Liver (tissue), 8 donors: ENCODE measurements at regions not wholly inside any gene's neighbourhood (a gene's known extent, or its start where the extent isn't known, plus 50 kb on each side); places are given as distances from the start of the nearest gene placed in this dataset.

Source experiments
- DNase-seq: peaks from one replicate; pipeline ENCODE4 v3.0.0-alpha.2; 2017; ENCODE audit warnings: low spot score
- H3K27ac ChIP-seq, 2 donors: one replicate each; pipeline ENCODE4 v1.7.0; 2013; ENCODE audit warnings: inconsistent platforms in 2 of 2, low read length in 2 of 2, control low read depth in 1 of 2, low read depth in 1 of 2, mild to moderate bottlenecking in 1 of 2
- H3K27me3 ChIP-seq, 4 donors: one replicate each; pipeline versions ENCODE4 v1.6.1 to v1.7.0; 2013; ENCODE audit warnings: low read length in 3 of 4, inconsistent platforms in 1 of 4, mild to moderate bottlenecking in 1 of 4, moderate library complexity in 1 of 4; ENCODE audit not compliant: control insufficient read depth in 4 of 4, insufficient read depth in 4 of 4
- H3K36me3 ChIP-seq, 4 donors: one replicate each; pipeline versions ENCODE4 v1.6.1 to v1.7.0; 2013; ENCODE audit warnings: low read length in 3 of 4, mild to moderate bottlenecking in 3 of 4, low read depth in 1 of 4, moderate library complexity in 1 of 4; ENCODE audit not compliant: control insufficient read depth in 4 of 4, insufficient read depth in 3 of 4
- H3K4me1 ChIP-seq, 4 donors: one replicate each; pipeline versions ENCODE4 v1.6.1 to v1.7.0; 2013; ENCODE audit warnings: low read length in 3 of 4, mild to moderate bottlenecking in 3 of 4, moderate library complexity in 1 of 4; ENCODE audit not compliant: control insufficient read depth in 4 of 4, insufficient read depth in 4 of 4
- H3K4me3 ChIP-seq, 3 donors: one replicate each; pipeline versions ENCODE4 v1.6.1 to v1.7.0; 2013; ENCODE audit warnings: low read length in 3 of 3, control low read depth in 1 of 3, low read depth in 1 of 3, mild to moderate bottlenecking in 1 of 3
- H3K9ac ChIP-seq, 2 donors: one replicate each; pipeline ENCODE4 v1.7.0; 2013; ENCODE audit warnings: low read length in 2 of 2, mild to moderate bottlenecking in 2 of 2, moderate library complexity in 2 of 2, control low read depth in 1 of 2, low read depth in 1 of 2
- H3K9me3 ChIP-seq, 4 donors: one replicate each; pipeline versions ENCODE4 v1.6.1 to v1.7.0; 2013; ENCODE audit warnings: low read length in 3 of 4; ENCODE audit not compliant: control insufficient read depth in 4 of 4
- CTCF ChIP-seq: fragments of 150-350 bp; IDR thresholded peaks from 2 replicates; pipeline ENCODE4 v1.5.1; 2017; ENCODE audit warnings: improper control_type of control experiment, low read depth, low read length; ENCODE audit not compliant: missing input control
- EGR1 ChIP-seq, 2 donors: IDR thresholded peaks; 2 replicates each; pipeline ENCODE4 v1.6.1; 2016 to 2018; ENCODE audit warnings: antibody characterized with exemption in 2 of 2, low read depth in 2 of 2
- FOXA1 ChIP-seq: IDR thresholded peaks from 2 replicates; pipeline ENCODE4 v1.6.1; 2016; ENCODE audit warnings: antibody characterized with exemption
- GABPA ChIP-seq, 2 donors: IDR thresholded peaks in 1 of 2; conservative IDR thresholded peaks in 1 of 2; 2 replicates each; pipeline ENCODE4 v1.6.1; 2016; ENCODE audit warnings: antibody characterized with exemption in 2 of 2, mild to moderate bottlenecking in 1 of 2, moderate library complexity in 1 of 2
- HNF4A ChIP-seq, 2 donors: conservative IDR thresholded peaks; 2 replicates each; pipeline ENCODE4 v1.6.1; 2016; ENCODE audit warnings: antibody characterized with exemption in 2 of 2, mild to moderate bottlenecking in 2 of 2
- HNF4G ChIP-seq: IDR thresholded peaks from 2 replicates; pipeline ENCODE4 v1.6.1; 2016; ENCODE audit warnings: antibody characterized with exemption
- JUND ChIP-seq, 2 donors: IDR thresholded peaks; 2 replicates each; pipeline ENCODE4 v1.6.1; 2016; ENCODE audit warnings: antibody characterized with exemption in 2 of 2
- MAX ChIP-seq: IDR thresholded peaks from 2 replicates; pipeline ENCODE4 v1.6.1; 2016; ENCODE audit warnings: antibody characterized with exemption
- NR2F2 ChIP-seq: IDR thresholded peaks from 2 replicates; pipeline ENCODE4 v1.6.1; 2016; ENCODE audit warnings: antibody characterized with exemption
- RAD21 ChIP-seq, 2 donors: IDR thresholded peaks; 2 replicates each; pipeline ENCODE4 v1.6.1; 2016; ENCODE audit warnings: antibody characterized with exemption in 2 of 2, mild to moderate bottlenecking in 2 of 2
- RXRA ChIP-seq, 2 donors: IDR thresholded peaks; 2 replicates each; pipeline ENCODE4 v1.6.1; 2017 to 2018; ENCODE audit warnings: antibody characterized with exemption in 2 of 2, mild to moderate bottlenecking in 1 of 2
- SP1 ChIP-seq: IDR thresholded peaks from 2 replicates; pipeline ENCODE4 v1.6.1; 2018; ENCODE audit warnings: antibody characterized with exemption, mild to moderate bottlenecking
- TAF1 ChIP-seq: conservative IDR thresholded peaks from 2 replicates; pipeline ENCODE4 v1.6.1; 2016; ENCODE audit warnings: antibody characterized with exemption, mild to moderate bottlenecking
- ZBTB33 ChIP-seq: IDR thresholded peaks from 2 replicates; pipeline ENCODE4 v1.6.1; 2016; ENCODE audit warnings: antibody characterized with exemption
- WGBS: extraction: QIAGEN DNeasy Blood & Tissue Kit; methylation state at CpG from one replicate; pipeline ENCODE4 v1.1.7; 2013; 5-methylcytosine and 5-hydroxymethylcytosine counted together
- donor health status: healthy.
- donor health status: healthy.
- donor health status: healthy.
- donor health status: healthy.
- donor health status: healthy.

- TF ChIP-seq HNF4A (conservative IDR thresholded peaks at IDR 0.05) (peak; percentile 38 to 44), ZBTB33 (no peak), RXRA (IDR thresholded peaks at IDR 0.05) (peak; percentile 19 to 40)
- Histone ChIP-seq H3K27me3 (no peaks in the 10 kb centered on the region), H3K4me1 (no peaks in the 10 kb centered on the region), H3K4me3 (no peak overlapping the region), H3K9ac (no peak overlapping the region), H3K9me3 (no peaks in the 10 kb centered on the region), H3K27ac (no peak overlapping the region), H3K36me3 (no peaks in the 10 kb centered on the region)
- 48% methylated on average over 6 of the region's 6 CpGs for WGBS
- DNase-seq, result no peak
Measured at GRCh38 chr1:213750231-213751063, 237.3 kb upstream of the PROX1 start.

- Histone ChIP-seq H3K27ac (no peak overlapping the region), H3K4me3 (no peak overlapping the region), H3K36me3 (no peaks in the 10 kb centered on the region), H3K9me3 (no peaks in the 10 kb centered on the region), H3K27me3 (no peaks in the 10 kb centered on the region), H3K9ac (no peak overlapping the region), H3K4me1 (no peaks in the 10 kb centered on the region)
- no peak for DNase-seq
- TF ChIP-seq CTCF (no peak), GABPA (IDR thresholded peaks at IDR 0.05 in 1 of 2, conservative IDR thresholded peaks at IDR 0.05 in 1 of 2) (no peak), NR2F2 (no peak), FOXA1 (no peak), EGR1 (IDR thresholded peaks at IDR 0.05; ENCODE audit: low read depth in 2 of 2) (no peak), HNF4G (no peak), MAX (no peak), SP1 (no peak), TAF1 (no peak)
- 95% methylated on average over 1 of the region's 1 CpG for WGBS
Measured at GRCh38 chr1:213751064-213751397, 236.7 kb upstream of the PROX1 start.

- H3K36me3 ChIP-seq, result no peaks in the 10 kb centered on the region
- WGBS, result 35% methylated on average over 6 of the region's 6 CpGs
- H3K27ac ChIP-seq, result peak overlapping the region; percentile 73 to 82
- no peak overlapping the region for H3K4me3 ChIP-seq
- H3K4me1 ChIP-seq, result peaks cover 0 to 12% (median 8%) of the 10 kb centered on the region in 4 donors
- H3K9me3 ChIP-seq, result no peaks in the 10 kb centered on the region
- H3K27me3 ChIP-seq, result no peaks in the 10 kb centered on the region
- DNase-seq, result peak; percentile 49
- no peak overlapping the region for H3K9ac ChIP-seq
- TF ChIP-seq JUND (IDR thresholded peaks at IDR 0.05) (peak; percentile 70 to 75), RAD21 (IDR thresholded peaks at IDR 0.05) (peak; percentile 66 to 70), EGR1 (IDR thresholded peaks at IDR 0.05; ENCODE audit: low read depth in 2 of 2) (peak in 1 of 2 donors; percentile 73), CTCF (no peak), ZBTB33 (peak; percentile 73)
Measured at GRCh38 chr1:213759359-213760181, 228.2 kb upstream of the PROX1 start.
